Bronchial epithelial cell (primary cell): ENCODE measurements at regions not wholly inside any gene's neighbourhood (a gene's known extent, or its start where the extent isn't known, plus 50 kb on each side); places are given as distances from the start of the nearest gene placed in this dataset.
A peak's percentile ranks its signal among the peaks of the same experiment; 100 is the strongest.

ENCODE experiments used
- DNase-seq: peaks from one replicate; pipeline ENCODE4 v3.0.0-alpha.2; 2010; ENCODE audit warnings: low read depth
- FAIRE-seq: peaks from 2 replicates; lab custom pipeline; 2011; peaks lifted over from hg19 to GRCh38; lab: Jason Lieb, UNC
- H3K27me3 ChIP-seq: 2 replicates; pipeline ENCODE4 v1.5.1; 2011; ENCODE audit warnings: low read length; ENCODE audit not compliant: control insufficient read depth, insufficient read depth
- H3K36me3 ChIP-seq: 2 replicates; pipeline ENCODE4 v1.5.1; 2011; ENCODE audit warnings: low read length; ENCODE audit not compliant: control insufficient read depth, insufficient read depth
- H3K4me3 ChIP-seq: 2 replicates; pipeline ENCODE4 v1.5.1; 2011; ENCODE audit warnings: mild to moderate bottlenecking, low read depth, low read length, control low read depth
- TF ChIP-seq, protein P1 (sequence below): IDR thresholded peaks from 2 replicates; pipeline ENCODE4 v1.5.1; 2011; ENCODE audit warnings: mild to moderate bottlenecking, moderate library complexity, low read length, control low read depth, inconsistent platforms; ENCODE audit not compliant: insufficient read depth, severe bottlenecking

DNA sequence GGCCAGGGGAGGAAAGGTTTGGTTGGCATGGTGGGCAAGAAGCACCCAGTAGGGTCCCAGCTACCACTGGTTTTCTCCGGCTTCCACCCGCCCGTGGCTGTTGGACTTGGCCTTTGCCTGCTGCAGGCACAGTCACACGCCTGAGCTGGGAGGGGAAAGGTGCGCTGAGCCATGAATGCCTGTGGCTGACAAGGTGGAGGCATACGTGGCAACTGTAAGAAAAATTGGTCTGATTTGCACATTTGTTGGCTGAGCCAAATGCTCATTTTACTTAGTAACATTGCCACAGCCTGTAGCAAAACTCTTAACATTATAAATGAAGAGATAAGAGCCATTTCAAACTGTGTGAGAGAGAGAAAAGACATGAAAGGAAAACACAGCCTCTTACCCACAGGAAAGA is 191.6 kb downstream of the PTPRC start:
- Histone ChIP-seq H3K4me3 (no peak overlapping the region), H3K27me3 (no peaks in the 10 kb centered on the region), H3K36me3 (no peaks in the 10 kb centered on the region)
- FAIRE-seq (no peak), DNase-seq (no peak)
- TF ChIP-seq, protein P1, sequence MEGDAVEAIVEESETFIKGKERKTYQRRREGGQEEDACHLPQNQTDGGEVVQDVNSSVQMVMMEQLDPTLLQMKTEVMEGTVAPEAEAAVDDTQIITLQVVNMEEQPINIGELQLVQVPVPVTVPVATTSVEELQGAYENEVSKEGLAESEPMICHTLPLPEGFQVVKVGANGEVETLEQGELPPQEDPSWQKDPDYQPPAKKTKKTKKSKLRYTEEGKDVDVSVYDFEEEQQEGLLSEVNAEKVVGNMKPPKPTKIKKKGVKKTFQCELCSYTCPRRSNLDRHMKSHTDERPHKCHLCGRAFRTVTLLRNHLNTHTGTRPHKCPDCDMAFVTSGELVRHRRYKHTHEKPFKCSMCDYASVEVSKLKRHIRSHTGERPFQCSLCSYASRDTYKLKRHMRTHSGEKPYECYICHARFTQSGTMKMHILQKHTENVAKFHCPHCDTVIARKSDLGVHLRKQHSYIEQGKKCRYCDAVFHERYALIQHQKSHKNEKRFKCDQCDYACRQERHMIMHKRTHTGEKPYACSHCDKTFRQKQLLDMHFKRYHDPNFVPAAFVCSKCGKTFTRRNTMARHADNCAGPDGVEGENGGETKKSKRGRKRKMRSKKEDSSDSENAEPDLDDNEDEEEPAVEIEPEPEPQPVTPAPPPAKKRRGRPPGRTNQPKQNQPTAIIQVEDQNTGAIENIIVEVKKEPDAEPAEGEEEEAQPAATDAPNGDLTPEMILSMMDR, result no peak

DNA sequence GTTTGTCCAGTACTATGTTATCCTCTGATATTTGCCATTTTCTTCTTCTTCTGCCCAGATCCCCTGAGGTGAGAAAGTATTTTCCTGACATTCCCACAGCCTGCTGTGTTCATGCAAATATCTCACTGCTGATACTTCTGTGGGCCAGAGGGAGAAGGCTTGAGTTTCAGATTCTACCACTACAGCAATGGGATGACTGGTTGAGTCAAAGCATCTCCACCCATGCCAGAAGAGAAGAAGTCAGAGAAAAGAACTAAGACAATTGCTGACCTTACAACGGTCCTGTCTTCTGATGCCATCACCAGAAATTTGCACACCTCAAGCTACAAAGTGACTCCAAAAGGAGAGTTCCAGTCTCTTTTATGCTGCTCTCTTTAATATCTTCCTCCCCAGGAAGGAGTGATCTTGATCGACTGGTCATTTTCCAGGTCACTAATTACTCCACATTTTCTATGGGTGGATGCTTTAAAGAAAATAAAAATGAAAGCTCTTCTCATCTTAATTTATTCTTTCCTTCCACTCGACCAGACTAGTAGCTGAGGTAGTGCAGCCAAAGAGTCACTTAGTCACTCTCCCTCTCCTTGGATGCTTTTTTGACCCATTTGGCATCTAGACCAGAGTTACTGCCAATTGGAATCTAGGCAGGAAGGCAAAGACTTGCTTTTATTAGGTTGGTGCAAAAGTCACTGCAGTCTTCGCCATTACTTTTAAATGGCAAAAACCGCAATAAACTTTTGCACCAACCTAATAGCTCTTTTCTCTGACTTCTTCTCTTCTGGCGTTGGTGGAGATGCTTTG is 195.1 kb downstream of the PTPRC start:
- TF ChIP-seq, protein P1, result no peak
- no peak overlapping the region for H3K4me3 ChIP-seq
- DNase-seq (no peak), FAIRE-seq (no peak)
- no peaks in the 10 kb centered on the region for H3K36me3 ChIP-seq
- no peaks in the 10 kb centered on the region for H3K27me3 ChIP-seq

DNA sequence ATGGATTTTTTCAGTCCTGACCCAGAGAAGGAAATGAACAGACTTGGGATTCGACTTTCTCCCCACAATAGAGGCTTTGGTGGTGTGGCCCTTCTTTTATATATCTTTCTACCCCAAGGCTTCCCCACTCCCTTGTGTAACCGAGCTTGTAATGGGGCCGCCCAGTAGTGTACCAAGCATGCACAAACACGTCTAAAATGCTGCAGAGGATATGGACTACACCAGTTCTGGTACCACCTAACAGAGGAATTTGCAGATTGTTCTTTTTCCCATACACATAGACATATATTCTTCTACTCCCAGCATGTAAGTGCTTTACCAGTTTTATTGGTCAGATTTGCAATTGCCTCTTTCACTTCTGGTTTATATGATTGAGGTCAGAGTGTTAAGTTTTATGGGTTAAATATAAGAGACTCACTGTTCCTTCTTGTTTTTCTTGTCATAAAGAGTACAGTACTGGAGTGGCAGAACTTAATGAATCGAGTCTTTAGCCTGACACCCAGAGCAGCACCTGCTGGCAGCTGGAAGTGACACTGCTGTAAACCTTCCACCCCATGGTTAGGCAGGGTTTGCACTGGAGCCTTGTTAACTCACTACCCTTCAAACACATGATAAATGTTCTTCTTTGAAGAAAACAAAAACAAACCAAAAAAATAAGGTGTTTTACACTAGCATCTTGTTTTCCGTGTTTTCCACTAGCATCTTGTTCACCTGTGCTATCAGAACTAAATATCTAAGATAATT is 198.6 kb downstream of the PTPRC start:
- FAIRE-seq (peak; percentile 18), DNase-seq (peak; percentile 78)
- no peaks in the 10 kb centered on the region for H3K36me3 ChIP-seq

GRCh38 chr1:198838022-198838342 is 199.1 kb downstream of the PTPRC start:
- DNase-seq, result peak; percentile 10
- TF ChIP-seq, protein P1, result no peak
- H3K4me3 ChIP-seq, result no peak overlapping the region
- no peaks in the 10 kb centered on the region for H3K36me3 ChIP-seq
- no peaks in the 10 kb centered on the region for H3K27me3 ChIP-seq
- no peak for FAIRE-seq

More for the DNA sequence above, 198.6 kb downstream of the PTPRC start:
- TF ChIP-seq, protein P1, result no peak
- Histone ChIP-seq H3K27me3 (no peaks in the 10 kb centered on the region), H3K4me3 (no peak overlapping the region)

DNA sequence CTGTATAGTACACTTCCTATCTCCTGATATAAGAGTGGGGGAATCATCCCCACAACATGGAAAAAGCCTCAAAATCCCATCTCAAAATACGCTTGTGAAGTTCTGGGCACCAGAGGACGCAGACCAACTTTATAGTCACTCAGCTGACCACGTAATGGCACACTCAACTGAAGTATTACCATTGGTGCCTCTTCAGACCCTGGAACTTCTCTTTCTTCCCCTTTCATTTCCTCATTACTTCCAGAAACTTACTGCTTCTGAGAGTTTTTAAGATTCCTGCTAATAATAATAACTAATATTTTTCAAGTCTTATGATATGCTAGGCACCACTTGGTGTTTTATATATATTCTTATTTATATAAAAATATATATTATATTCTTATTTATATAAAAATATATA is 202.6 kb downstream of the PTPRC start:
- DNase-seq (no peak), FAIRE-seq (no peak)
- TF ChIP-seq, protein P1, result no peak
- H3K4me3 ChIP-seq, result no peak overlapping the region
- no peaks in the 10 kb centered on the region for H3K27me3 ChIP-seq
- H3K36me3 ChIP-seq, result peaks cover 4% of the 10 kb centered on the region
